ENCODE measurements at regions not wholly inside any gene's neighbourhood (a gene's known extent, or its start where the extent isn't known, plus 50 kb on each side); places are given as distances from the start of the nearest gene placed in this dataset.

DNA sequence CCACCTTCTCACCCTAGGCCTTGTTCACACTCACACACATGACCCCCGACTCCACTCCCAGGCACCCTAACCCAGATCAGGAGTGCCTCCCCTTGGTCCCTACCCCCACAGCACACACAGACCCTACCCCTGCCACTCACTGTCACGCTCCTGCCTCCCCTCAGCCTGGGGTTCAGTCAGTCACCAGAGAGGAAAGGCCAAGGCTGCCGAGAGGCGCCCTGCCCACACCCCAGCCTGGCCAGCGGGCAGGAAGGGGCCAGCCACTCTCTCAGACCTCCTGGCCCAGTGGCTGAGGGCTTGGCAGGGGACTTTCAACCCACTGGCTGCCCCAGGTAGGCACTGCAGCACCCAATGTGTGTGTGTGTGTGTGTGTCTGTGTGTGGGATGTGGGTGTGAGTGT lies 122.4 kb upstream of the MVB12B start:
- TF ChIP-seq, protein P1, sequence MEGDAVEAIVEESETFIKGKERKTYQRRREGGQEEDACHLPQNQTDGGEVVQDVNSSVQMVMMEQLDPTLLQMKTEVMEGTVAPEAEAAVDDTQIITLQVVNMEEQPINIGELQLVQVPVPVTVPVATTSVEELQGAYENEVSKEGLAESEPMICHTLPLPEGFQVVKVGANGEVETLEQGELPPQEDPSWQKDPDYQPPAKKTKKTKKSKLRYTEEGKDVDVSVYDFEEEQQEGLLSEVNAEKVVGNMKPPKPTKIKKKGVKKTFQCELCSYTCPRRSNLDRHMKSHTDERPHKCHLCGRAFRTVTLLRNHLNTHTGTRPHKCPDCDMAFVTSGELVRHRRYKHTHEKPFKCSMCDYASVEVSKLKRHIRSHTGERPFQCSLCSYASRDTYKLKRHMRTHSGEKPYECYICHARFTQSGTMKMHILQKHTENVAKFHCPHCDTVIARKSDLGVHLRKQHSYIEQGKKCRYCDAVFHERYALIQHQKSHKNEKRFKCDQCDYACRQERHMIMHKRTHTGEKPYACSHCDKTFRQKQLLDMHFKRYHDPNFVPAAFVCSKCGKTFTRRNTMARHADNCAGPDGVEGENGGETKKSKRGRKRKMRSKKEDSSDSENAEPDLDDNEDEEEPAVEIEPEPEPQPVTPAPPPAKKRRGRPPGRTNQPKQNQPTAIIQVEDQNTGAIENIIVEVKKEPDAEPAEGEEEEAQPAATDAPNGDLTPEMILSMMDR (conservative IDR thresholded peaks at IDR 0.05): no peak
- TF ChIP-seq ZFX (IDR thresholded peaks at IDR 0.05): no peak

Measured in C4-2B (cell line).